AG04450 (cell line): ENCODE measurements at regions not wholly inside any gene's neighbourhood (a gene's known extent, or its start where the extent isn't known, plus 50 kb on each side); places are given as distances from the start of the nearest gene placed in this dataset.

ENCODE experiments used
- CTCF ChIA-PET: fragments of 300-600, 350-600 bp; formaldehyde crosslinking; extraction: SDS; loops from one replicate; lab custom pipeline; 2022; ENCODE audit warnings: antibody characterized with exemption, inconsistent platforms; lab: Charles Lee
- POLR2A ChIA-PET: fragments of 350-600 bp; formaldehyde crosslinking; extraction: SDS; loops from one replicate; lab custom pipeline; 2021; ENCODE audit warnings: antibody characterized with exemption, inconsistent platforms; lab: Yijun Ruan, JAX
- DNase-seq: peaks from one replicate; pipeline ENCODE4 v3.0.0-alpha.2; 2011; ENCODE audit warnings: low read depth, low spot score
- H3K27ac ChIP-seq: one replicate; pipeline ENCODE4 v1.5.1; 2012; ENCODE audit warnings: low read depth, low read length, control low read depth
- H3K27me3 ChIP-seq: one replicate; pipeline ENCODE4 v1.6.0; 2012; ENCODE audit warnings: low read length; ENCODE audit not compliant: control insufficient read depth, insufficient read depth
- H3K4me3 ChIP-seq: 2 replicates; pipeline ENCODE4 v1.5.1; 2011; ENCODE audit warnings: mild to moderate bottlenecking, low read depth, low read length, control low read depth
- H3K9me3 ChIP-seq: 2 replicates; pipeline ENCODE4 v1.5.1; 2012; ENCODE audit warnings: low read length; ENCODE audit not compliant: control insufficient read depth, insufficient read depth
- TF ChIP-seq, protein P1 (sequence below): IDR thresholded peaks from 2 replicates; pipeline ENCODE4 v1.5.1; 2011; ENCODE audit warnings: low read depth, low read length, control low read depth, inconsistent platforms

DNA sequence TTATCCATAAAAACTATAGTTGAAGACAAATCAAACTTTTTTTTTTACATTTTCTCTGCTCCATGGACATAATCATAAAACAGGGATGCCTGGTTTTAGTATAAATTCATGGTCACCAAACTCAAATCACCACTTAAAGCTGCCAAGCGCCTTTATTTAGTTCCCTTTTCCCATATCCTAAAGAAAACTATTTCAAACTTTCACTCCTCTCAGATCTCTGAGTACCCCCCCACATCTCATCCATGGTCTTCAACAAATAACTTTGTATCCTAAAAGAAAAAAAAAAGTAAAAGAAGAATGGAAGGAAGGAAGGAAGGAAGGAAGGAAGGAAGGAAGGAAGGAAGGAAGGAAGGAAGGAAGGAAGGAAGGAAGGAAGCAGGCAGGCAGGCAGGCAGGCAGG lies 1438.7 kb downstream of the C4orf33 start:
- TF ChIP-seq, protein P1, sequence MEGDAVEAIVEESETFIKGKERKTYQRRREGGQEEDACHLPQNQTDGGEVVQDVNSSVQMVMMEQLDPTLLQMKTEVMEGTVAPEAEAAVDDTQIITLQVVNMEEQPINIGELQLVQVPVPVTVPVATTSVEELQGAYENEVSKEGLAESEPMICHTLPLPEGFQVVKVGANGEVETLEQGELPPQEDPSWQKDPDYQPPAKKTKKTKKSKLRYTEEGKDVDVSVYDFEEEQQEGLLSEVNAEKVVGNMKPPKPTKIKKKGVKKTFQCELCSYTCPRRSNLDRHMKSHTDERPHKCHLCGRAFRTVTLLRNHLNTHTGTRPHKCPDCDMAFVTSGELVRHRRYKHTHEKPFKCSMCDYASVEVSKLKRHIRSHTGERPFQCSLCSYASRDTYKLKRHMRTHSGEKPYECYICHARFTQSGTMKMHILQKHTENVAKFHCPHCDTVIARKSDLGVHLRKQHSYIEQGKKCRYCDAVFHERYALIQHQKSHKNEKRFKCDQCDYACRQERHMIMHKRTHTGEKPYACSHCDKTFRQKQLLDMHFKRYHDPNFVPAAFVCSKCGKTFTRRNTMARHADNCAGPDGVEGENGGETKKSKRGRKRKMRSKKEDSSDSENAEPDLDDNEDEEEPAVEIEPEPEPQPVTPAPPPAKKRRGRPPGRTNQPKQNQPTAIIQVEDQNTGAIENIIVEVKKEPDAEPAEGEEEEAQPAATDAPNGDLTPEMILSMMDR, result no peak
- Histone ChIP-seq H3K27ac (no peak overlapping the region), H3K27me3 (no peaks in the 10 kb centered on the region), H3K9me3 (no peaks in the 10 kb centered on the region), H3K4me3 (no peak overlapping the region)
- ChIA-PET POLR2A (no interaction called here), CTCF (no interaction called here)
- no peak for DNase-seq

DNA sequence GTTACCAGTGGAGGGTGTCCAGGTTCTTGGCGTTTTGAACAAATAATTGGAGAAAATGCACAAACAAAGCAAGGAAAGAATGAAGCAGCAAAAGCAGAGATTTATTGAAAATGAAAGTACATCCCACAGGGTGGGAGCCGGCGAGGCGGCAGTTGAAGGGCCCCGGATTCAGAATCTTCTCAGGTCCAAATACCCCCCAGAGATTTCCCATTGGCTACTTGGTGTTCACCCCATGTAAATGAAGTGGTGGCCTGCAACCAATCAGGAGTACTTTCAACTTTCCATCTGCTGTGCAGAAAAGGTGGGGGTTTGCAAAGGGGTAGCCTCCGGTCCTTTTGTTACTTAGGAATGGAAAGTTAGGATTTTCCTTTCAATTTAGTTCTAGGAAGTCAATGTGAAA lies 1447.0 kb downstream of the C4orf33 start:
- Histone ChIP-seq H3K9me3 (no peaks in the 10 kb centered on the region), H3K4me3 (no peak overlapping the region), H3K27ac (no peak overlapping the region), H3K27me3 (no peaks in the 10 kb centered on the region)
- no peak for DNase-seq
- CTCF ChIA-PET, result no interaction called here
- POLR2A ChIA-PET, result no interaction called here
- TF ChIP-seq, protein P1, result no peak

DNA sequence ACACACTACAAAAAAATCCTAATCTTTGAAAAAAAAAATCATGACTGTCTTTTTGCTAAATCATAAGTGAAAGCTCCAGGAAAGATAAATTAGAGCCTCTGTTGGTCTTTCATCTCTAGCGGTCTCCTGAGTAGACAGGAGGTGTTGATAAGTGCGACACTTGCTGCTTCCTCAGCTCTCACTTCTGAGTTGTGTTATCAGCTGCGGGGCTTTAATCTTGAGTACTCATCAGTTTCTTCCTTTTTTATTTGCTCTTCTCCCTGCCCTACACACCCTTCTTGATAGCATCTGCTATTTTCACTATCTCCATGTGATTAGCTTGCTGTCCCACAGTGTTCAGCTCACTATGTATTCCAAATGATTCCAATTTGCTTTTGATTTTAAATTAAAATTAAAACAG lies 1449.2 kb downstream of the C4orf33 start:
- no peaks in the 10 kb centered on the region for H3K9me3 ChIP-seq
- H3K27ac ChIP-seq, result no peak overlapping the region
- DNase-seq, result no peak
- TF ChIP-seq, protein P1, result no peak
- POLR2A ChIA-PET, result no interaction called here
- H3K27me3 ChIP-seq, result no peaks in the 10 kb centered on the region
- H3K4me3 ChIP-seq, result no peak overlapping the region
- CTCF ChIA-PET, result interaction anchor here (0.6 kb wide), 1 partner anchor 186 kb away, joined by 4 read pairs; no protein-coding TSS in a partner anchor

DNA sequence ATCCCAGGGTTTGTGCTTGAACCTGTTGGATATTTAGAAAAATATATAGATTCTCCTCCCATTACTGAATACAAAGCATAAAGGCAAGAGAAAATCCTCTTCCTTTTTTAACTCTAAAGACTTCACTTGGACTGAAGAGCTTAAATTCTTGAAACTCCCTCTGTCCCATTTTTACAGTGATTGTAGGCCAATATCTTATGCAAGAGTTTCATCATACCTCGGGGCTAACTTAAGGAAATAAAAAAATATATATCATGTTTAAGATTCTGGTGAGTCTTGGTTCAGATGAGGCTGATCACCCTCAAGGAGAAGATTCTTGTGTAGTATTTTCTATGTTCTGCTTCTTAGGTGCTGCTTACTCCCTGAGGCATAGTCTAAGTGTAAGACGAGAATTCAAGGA lies 1449.6 kb downstream of the C4orf33 start:
- Histone ChIP-seq H3K27me3 (no peaks in the 10 kb centered on the region), H3K9me3 (no peaks in the 10 kb centered on the region), H3K4me3 (no peak overlapping the region), H3K27ac (no peak overlapping the region)
- TF ChIP-seq, protein P1, result no peak
- ChIA-PET CTCF (interaction anchor here (0.6 kb wide), 1 partner anchor 187 kb away, joined by 4 read pairs; no protein-coding TSS in a partner anchor), POLR2A (no interaction called here)
- DNase-seq, result no peak

DNA sequence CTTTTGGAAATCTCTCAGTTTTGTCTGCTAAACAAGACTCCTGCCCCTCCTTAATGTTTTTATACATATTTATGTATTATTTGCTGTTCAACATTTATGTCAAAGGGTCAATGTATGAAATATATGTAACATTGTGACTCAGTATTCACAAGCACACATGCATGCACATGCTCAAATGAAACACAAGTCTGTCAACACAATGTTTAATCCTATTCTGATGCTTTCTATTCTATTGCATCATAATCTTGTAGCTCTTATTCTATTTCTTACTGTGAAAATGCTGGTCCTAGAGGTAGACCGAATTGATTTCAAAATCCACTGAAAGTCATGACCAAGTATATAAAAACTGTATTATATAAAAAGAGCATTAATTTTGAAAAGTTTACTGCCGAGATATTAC lies 1463.3 kb downstream of the C4orf33 start:
- Histone ChIP-seq H3K4me3 (no peak overlapping the region), H3K27ac (no peak overlapping the region), H3K9me3 (no peaks in the 10 kb centered on the region), H3K27me3 (no peaks in the 10 kb centered on the region)
- TF ChIP-seq, protein P1, result no peak
- ChIA-PET CTCF (no interaction called here), POLR2A (no interaction called here)
- no peak for DNase-seq
